ENCODE measurements at regions not wholly inside any gene's neighbourhood (a gene's known extent, or its start where the extent isn't known, plus 50 kb on each side); places are given as distances from the start of the nearest gene placed in this dataset.

- TF ChIP-seq CTCF (IDR thresholded peaks at IDR 0.05), result no peak
- no peak for TF ChIP-seq CHD2 (IDR thresholded peaks at IDR 0.05; ENCODE audit: low read length, partially characterized antibody)
- TF ChIP-seq MAX (IDR thresholded peaks at IDR 0.05), result no peak
- no peak for TF ChIP-seq REST (IDR thresholded peaks at IDR 0.05)
- no peak for TF ChIP-seq MYC (IDR thresholded peaks at IDR 0.05; ENCODE audit: borderline replicate concordance, low read length)
- TF ChIP-seq POLR2A (IDR thresholded peaks at IDR 0.05; ENCODE audit: low read length), result no peak
- no peak for TF ChIP-seq CBX8 (IDR thresholded peaks at IDR 0.05)
- TF ChIP-seq EP300 (IDR thresholded peaks at IDR 0.05), result no peak
- TF ChIP-seq CEBPB (IDR thresholded peaks at IDR 0.05), result no peak
- no peak for TF ChIP-seq ZSCAN20 (CRISPR knock-in tag; IDR thresholded peaks at IDR 0.05)
- TF ChIP-seq RCOR1 (IDR thresholded peaks at IDR 0.05; ENCODE audit: low read depth, low read length), result no peak
- TF ChIP-seq E2F6 (IDR thresholded peaks at IDR 0.05; ENCODE audit: borderline replicate concordance, low read depth), result no peak
- no peak for TF ChIP-seq NR3C1 (IDR thresholded peaks at IDR 0.05)
- no peak for TF ChIP-seq ELK1 (IDR thresholded peaks at IDR 0.05; ENCODE audit: low read depth, low read length)
Measured at GRCh38 chr12:89236748-89237383, 115.4 kb downstream of the DUSP6 start.
